Muscle layer of duodenum (tissue), 2 donors: ENCODE measurements at regions not wholly inside any gene's neighbourhood (a gene's known extent, or its start where the extent isn't known, plus 50 kb on each side); places are given as distances from the start of the nearest gene placed in this dataset.

Experiments
- H3K27ac ChIP-seq: one replicate; pipeline ENCODE4 v1.7.0; 2013; ENCODE audit warnings: mild to moderate bottlenecking, low read length
- H3K27me3 ChIP-seq: one replicate; pipeline ENCODE4 v1.7.0; 2013; ENCODE audit warnings: low read depth, mild to moderate bottlenecking, control low read depth, low read length
- H3K36me3 ChIP-seq, 2 donors: one replicate each; pipeline ENCODE4 v1.7.0; 2013; ENCODE audit warnings: low read length in 2 of 2, control low read depth in 1 of 2, mild to moderate bottlenecking in 1 of 2; ENCODE audit not compliant: insufficient read depth in 2 of 2, control insufficient read depth in 1 of 2
- H3K4me1 ChIP-seq, 2 donors: one replicate each; pipeline ENCODE4 v1.7.0; 2013; ENCODE audit warnings: low read length in 2 of 2, mild to moderate bottlenecking in 2 of 2, control low read depth in 1 of 2, moderate library complexity in 1 of 2; ENCODE audit not compliant: insufficient read depth in 2 of 2, control insufficient read depth in 1 of 2
- H3K4me3 ChIP-seq, 2 donors: one replicate each; pipeline ENCODE4 v1.7.0; 2013; ENCODE audit warnings: low read length in 2 of 2, low read depth in 1 of 2, mild to moderate bottlenecking in 1 of 2
- H3K9me3 ChIP-seq, 2 donors: one replicate each; pipeline ENCODE4 v1.7.0; 2013; ENCODE audit warnings: low read length in 2 of 2, control low read depth in 1 of 2, mild to moderate bottlenecking in 1 of 2; ENCODE audit not compliant: control insufficient read depth in 1 of 2
- donor health status: healthy.

- no peaks in the 10 kb centered on the region for H3K9me3 ChIP-seq
- H3K27ac ChIP-seq: no peak overlapping the region
- H3K27me3 ChIP-seq: no peaks in the 10 kb centered on the region
- no peaks in the 10 kb centered on the region for H3K36me3 ChIP-seq
- H3K4me1 ChIP-seq: no peaks in the 10 kb centered on the region
- H3K4me3 ChIP-seq: no peak overlapping the region
These were observed 206.0 kb downstream of the BCOR start for GRCh38 chrX:39891781-39892180.

- Histone ChIP-seq H3K27ac (no peak overlapping the region), H3K9me3 (no peaks in the 10 kb centered on the region), H3K27me3 (no peaks in the 10 kb centered on the region), H3K36me3 (no peaks in the 10 kb centered on the region), H3K4me1 (peaks cover 0 to 5% of the 10 kb centered on the region in 2 donors), H3K4me3 (no peak overlapping the region)
These were observed 204.1 kb downstream of the BCOR start for GRCh38 chrX:39893417-39894338.

GRCh38 chrX:39894683-39895082, 203.1 kb downstream of the BCOR start:
- Histone ChIP-seq H3K27ac (no peak overlapping the region), H3K36me3 (no peaks in the 10 kb centered on the region), H3K4me1 (peaks cover 0 to 5% of the 10 kb centered on the region in 2 donors), H3K27me3 (no peaks in the 10 kb centered on the region), H3K4me3 (no peak overlapping the region), H3K9me3 (no peaks in the 10 kb centered on the region)

GRCh38 chrX:39895218-39896110, 202.3 kb downstream of the BCOR start:
- Histone ChIP-seq H3K27ac (no peak overlapping the region), H3K27me3 (no peaks in the 10 kb centered on the region), H3K9me3 (no peaks in the 10 kb centered on the region), H3K4me1 (peaks cover 0 to 5% of the 10 kb centered on the region in 2 donors), H3K4me3 (no peak overlapping the region), H3K36me3 (no peaks in the 10 kb centered on the region)

- no peaks in the 10 kb centered on the region for H3K27me3 ChIP-seq
- H3K4me3 ChIP-seq: no peak overlapping the region
- H3K36me3 ChIP-seq: no peaks in the 10 kb centered on the region
- no peak overlapping the region for H3K27ac ChIP-seq
- H3K4me1 ChIP-seq: peaks cover 0 to 5% of the 10 kb centered on the region in 2 donors
- no peaks in the 10 kb centered on the region for H3K9me3 ChIP-seq
These were observed 200.6 kb downstream of the BCOR start for GRCh38 chrX:39896951-39897740.

GRCh38 chrX:39897741-39898097, 200.0 kb downstream of the BCOR start:
- peaks cover 0 to 5% of the 10 kb centered on the region in 2 donors for H3K4me1 ChIP-seq
- H3K27me3 ChIP-seq: no peaks in the 10 kb centered on the region
- H3K27ac ChIP-seq: no peak overlapping the region

GRCh38 chrX:39898147-39898546, 199.6 kb downstream of the BCOR start:
- Histone ChIP-seq H3K4me3 (no peak overlapping the region), H3K9me3 (no peaks in the 10 kb centered on the region), H3K27ac (no peak overlapping the region), H3K36me3 (no peaks in the 10 kb centered on the region), H3K27me3 (no peaks in the 10 kb centered on the region), H3K4me1 (peaks cover 0 to 5% of the 10 kb centered on the region in 2 donors)

More at GRCh38 chrX:39897741-39898097, 200.0 kb downstream of the BCOR start:
- no peak overlapping the region for H3K4me3 ChIP-seq
- no peaks in the 10 kb centered on the region for H3K36me3 ChIP-seq
- no peaks in the 10 kb centered on the region for H3K9me3 ChIP-seq

GRCh38 chrX:39899059-39899458, 198.7 kb downstream of the BCOR start:
- H3K9me3 ChIP-seq: no peaks in the 10 kb centered on the region
- H3K4me3 ChIP-seq: no peak overlapping the region
- H3K27ac ChIP-seq: no peak overlapping the region
- H3K27me3 ChIP-seq: no peaks in the 10 kb centered on the region
- peaks cover 0 to 5% of the 10 kb centered on the region in 2 donors for H3K4me1 ChIP-seq
- H3K36me3 ChIP-seq: no peaks in the 10 kb centered on the region

- Histone ChIP-seq H3K27ac (no peak overlapping the region), H3K27me3 (no peaks in the 10 kb centered on the region), H3K9me3 (no peaks in the 10 kb centered on the region), H3K4me3 (no peak overlapping the region), H3K4me1 (peaks cover 0 to 6% of the 10 kb centered on the region in 2 donors), H3K36me3 (no peaks in the 10 kb centered on the region)
These were observed 197.6 kb downstream of the BCOR start for GRCh38 chrX:39899856-39900776.

- Histone ChIP-seq H3K4me3 (no peak overlapping the region), H3K4me1 (peaks cover 0 to 11% of the 10 kb centered on the region in 2 donors), H3K36me3 (no peaks in the 10 kb centered on the region), H3K27ac (no peak overlapping the region), H3K27me3 (no peaks in the 10 kb centered on the region), H3K9me3 (no peaks in the 10 kb centered on the region)
These were observed 197.0 kb downstream of the BCOR start for GRCh38 chrX:39900777-39901170.
